SK-N-SH (cell line): ENCODE measurements at regions not wholly inside any gene's neighbourhood (a gene's known extent, or its start where the extent isn't known, plus 50 kb on each side); places are given as distances from the start of the nearest gene placed in this dataset.

Source experiments
- CTCF ChIA-PET: fragments of 300-600, 350-600 bp; formaldehyde crosslinking; extraction: SDS; loops from one replicate; lab custom pipeline; 2021; lab: Yijun Ruan, JAX
- POLR2A ChIA-PET: fragments of 350-600 bp; sonication (Branson Sonifier 250); formaldehyde crosslinking; extraction: SDS; loops from one replicate; lab custom pipeline; 2020; ENCODE audit warnings: antibody characterized with exemption, inconsistent platforms; lab: Yijun Ruan, JAX
- DNase-seq: peaks from one replicate; pipeline ENCODE4 v3.0.0; 2012
- H2AFZ ChIP-seq: fragments of 200-600 bp; sonication (generic); 2 replicates; pipeline ENCODE4 v1.8.1; 2016; ENCODE audit warnings: antibody characterized with exemption, mild to moderate bottlenecking, low read depth
- H3F3A ChIP-seq: fragments of 200-600 bp; sonication (generic); replicated peaks from 2 replicates; pipeline ENCODE3; 2016; ENCODE audit warnings: antibody characterized with exemption, mild to moderate bottlenecking; ENCODE audit not compliant: insufficient read depth
- H3K27ac ChIP-seq, 2 experiments: fragments of 200-500 bp in 1 of 2; fragments of 200-600 bp in 1 of 2; sonication (Bioruptor generic) in 1 of 2; sonication (generic), shearing (Covaris generic) in 1 of 2; 2 replicates each; pipeline versions ENCODE4 v1.5.1 to v1.6.1; 2014 to 2016; ENCODE audit warnings: low read depth in 2 of 2, inconsistent platforms in 1 of 2, low read length in 1 of 2, mild to moderate bottlenecking in 1 of 2, mixed read lengths in 1 of 2
- H3K27me3 ChIP-seq: fragments of 200-600 bp; sonication (generic), shearing (Covaris generic); 2 replicates; pipeline ENCODE4 v1.6.1; 2016; ENCODE audit warnings: mixed run types; ENCODE audit not compliant: insufficient read depth
- H3K36me3 ChIP-seq, 2 experiments: fragments of 200-500 bp in 1 of 2; fragments of 200-600 bp in 1 of 2; sonication (Bioruptor generic) in 1 of 2; sonication (generic) in 1 of 2; replicated peaks in 1 of 2; 2 replicates each; pipeline versions ENCODE3 to v1.5.1; 2014 to 2016; ENCODE audit warnings: low read length in 1 of 2, mild to moderate bottlenecking in 1 of 2; ENCODE audit not compliant: insufficient read depth in 2 of 2, control insufficient read depth in 1 of 2
- H3K4me1 ChIP-seq, 2 experiments: fragments of 200-500 bp in 1 of 2; fragments of 200-600 bp in 1 of 2; sonication (Bioruptor generic) in 1 of 2; sonication (generic), shearing (Covaris generic) in 1 of 2; 2 replicates each; pipeline versions ENCODE4 v1.5.1 to v1.6.1; 2014 to 2016; ENCODE audit warnings: low read depth in 1 of 2, low read length in 1 of 2, mixed run types in 1 of 2; ENCODE audit not compliant: insufficient read depth in 2 of 2, control insufficient read depth in 1 of 2
- H3K4me2 ChIP-seq: fragments of 200-600 bp; sonication (generic), shearing (Covaris generic); 2 replicates; pipeline ENCODE4 v1.6.1; 2017; ENCODE audit warnings: mixed run types
- H3K4me3 ChIP-seq, 2 experiments: fragments of 200-500 bp in 1 of 2; fragments of 200-600 bp in 1 of 2; sonication (Bioruptor generic) in 1 of 2; sonication (generic), shearing (Covaris generic) in 1 of 2; 2 replicates each; pipeline versions ENCODE4 v1.5.1 to v1.8.1; 2014 to 2016; ENCODE audit warnings: low read depth in 2 of 2, inconsistent platforms in 1 of 2, low read length in 1 of 2, mild to moderate bottlenecking in 1 of 2, mixed read lengths in 1 of 2, moderate library complexity in 1 of 2
- H3K79me2 ChIP-seq: fragments of 200-600 bp; sonication (generic); 2 replicates; pipeline ENCODE4 v1.8.1; 2017; ENCODE audit warnings: mild to moderate bottlenecking; ENCODE audit not compliant: insufficient read depth
- H3K9ac ChIP-seq: fragments of 200-600 bp; sonication (generic); 2 replicates; pipeline ENCODE4 v1.6.1; 2017; ENCODE audit warnings: mixed run types
- H3K9me2 ChIP-seq: fragments of 200-600 bp; sonication (generic); 2 replicates; pipeline ENCODE4 v1.6.1; 2017; ENCODE audit warnings: mixed run types
- H3K9me3 ChIP-seq: fragments of 200-600 bp; sonication (generic); 2 replicates; pipeline ENCODE4 v1.6.1; 2017; ENCODE audit warnings: mixed run types, mild to moderate bottlenecking, moderate library complexity
- H4K20me1 ChIP-seq: fragments of 200-600 bp; sonication (generic); 2 replicates; pipeline ENCODE4 v1.6.1; 2017; ENCODE audit warnings: mild to moderate bottlenecking, mixed run types; ENCODE audit not compliant: insufficient read depth
- ELF1 ChIP-seq: IDR thresholded peaks from 2 replicates; pipeline ENCODE4 v1.4.0; 2012
- EP300 ChIP-seq, 2 experiments: IDR thresholded peaks; 2 replicates each; pipeline versions ENCODE4 v1.4.0 to v1.6.1; 2012; ENCODE audit warnings: borderline replicate concordance in 1 of 2, low read depth in 1 of 2, low read length in 1 of 2
- EZH2phosphoT487 ChIP-seq: fragments of 200-600 bp; sonication (generic); IDR thresholded peaks from 2 replicates; pipeline ENCODE4 v1.6.1; 2017; ENCODE audit warnings: low read depth, mixed run types, mild to moderate bottlenecking, antibody characterized with exemption, moderate library complexity, borderline replicate concordance
- FOXM1 ChIP-seq: IDR thresholded peaks from 2 replicates; pipeline ENCODE4 v1.4.0; 2012; ENCODE audit warnings: low read depth, mild to moderate bottlenecking
- GABPA ChIP-seq: IDR thresholded peaks from 2 replicates; pipeline ENCODE4 v1.4.0; 2012; ENCODE audit warnings: low read depth, mild to moderate bottlenecking
- JUND ChIP-seq: IDR thresholded peaks from 2 replicates; pipeline ENCODE4 v1.4.0; 2012
- MEF2A ChIP-seq: IDR thresholded peaks from 2 replicates; pipeline ENCODE4 v1.4.0; 2012; ENCODE audit warnings: low read depth, borderline replicate concordance
- NRF1 ChIP-seq: IDR thresholded peaks from 2 replicates; pipeline ENCODE4 v1.6.1; 2012; ENCODE audit warnings: low read depth, mild to moderate bottlenecking, low read length
- RAD21 ChIP-seq: IDR thresholded peaks from 2 replicates; pipeline ENCODE4 v1.6.1; 2012; ENCODE audit warnings: mild to moderate bottlenecking, low read length
- RCOR1 ChIP-seq: fragments of 150-350 bp; IDR thresholded peaks from 2 replicates; pipeline ENCODE4 v1.6.1; 2017; ENCODE audit warnings: antibody characterized with exemption, low read length
- RFX5 ChIP-seq: IDR thresholded peaks from 2 replicates; pipeline ENCODE4 v1.6.1; 2012; ENCODE audit warnings: mild to moderate bottlenecking, improper control_type of control experiment, low read length
- RXRA ChIP-seq: IDR thresholded peaks from 2 replicates; pipeline ENCODE4 v1.4.0; 2012; ENCODE audit warnings: low read depth, mild to moderate bottlenecking, borderline replicate concordance
- TEAD4 ChIP-seq: IDR thresholded peaks from 2 replicates; pipeline ENCODE4 v1.4.0; 2012; ENCODE audit warnings: mild to moderate bottlenecking, borderline replicate concordance; ENCODE audit not compliant: insufficient read depth
- YY1 ChIP-seq: IDR thresholded peaks from 2 replicates; pipeline ENCODE4 v1.4.0; 2012; ENCODE audit warnings: low read depth, mild to moderate bottlenecking
- WGBS: methylation state at CpG from one replicate; pipeline ENCODE4 v1.1.6; 2017; ENCODE audit warnings: low lambda C conversion rate; 5-methylcytosine and 5-hydroxymethylcytosine counted together
- TF ChIP-seq, protein P1 (sequence below): IDR thresholded peaks from 2 replicates; pipeline ENCODE4 v1.4.0; 2012; ENCODE audit warnings: low read depth
- TF ChIP-seq, protein P2 (sequence below): fragments of 200-600 bp; sonication (generic); IDR thresholded peaks from 2 replicates; pipeline ENCODE4 v1.6.1; 2017; ENCODE audit warnings: antibody characterized with exemption, mild to moderate bottlenecking, moderate library complexity
- TF ChIP-seq, protein P3 (sequence below): fragments of 150-350 bp; IDR thresholded peaks from 2 replicates; pipeline ENCODE4 v1.6.1; 2017; ENCODE audit warnings: antibody characterized with exemption, low read length, low read depth, borderline replicate concordance
- TF ChIP-seq, protein P4 (sequence below): IDR thresholded peaks from 2 replicates; pipeline ENCODE4; 2012
- TF ChIP-seq, protein P5 (sequence below): IDR thresholded peaks from 2 replicates; pipeline ENCODE4 v1.4.0; 2012; ENCODE audit warnings: low read depth, borderline replicate concordance

DNA sequence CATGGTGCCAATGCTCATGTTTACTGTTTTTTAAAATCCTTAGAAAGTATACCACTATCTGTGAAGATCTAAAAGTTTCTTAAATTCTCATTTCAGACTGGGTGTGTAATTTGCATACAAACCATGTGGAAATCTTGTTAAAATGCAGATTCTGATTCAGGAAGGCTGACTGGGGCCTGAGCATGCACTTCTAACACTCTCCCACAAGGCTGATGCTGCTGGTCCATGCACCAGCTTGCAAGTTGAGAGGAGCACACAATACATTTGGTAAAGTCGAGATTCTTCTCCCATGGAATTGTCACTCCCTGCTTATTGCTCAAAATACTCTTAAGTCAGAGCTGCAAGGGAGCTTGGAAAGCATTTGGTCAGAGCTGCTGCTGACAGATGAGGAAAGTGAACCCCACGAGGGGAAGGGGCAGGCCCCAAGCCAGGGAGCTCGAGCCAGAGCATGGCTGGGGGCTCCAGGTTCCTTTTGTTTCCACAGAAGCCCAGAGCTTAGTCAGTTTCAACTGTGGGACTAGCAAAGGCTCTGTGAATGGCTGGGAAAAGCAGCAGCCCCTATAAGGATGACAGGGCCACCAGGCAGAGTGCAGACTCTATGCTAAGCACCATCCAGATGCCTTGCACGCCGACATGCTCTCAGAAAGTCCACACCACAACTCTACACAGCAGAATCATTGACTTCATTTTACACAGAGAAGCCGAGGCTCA is 93.5 kb upstream of the HAND1 start:
- Histone ChIP-seq H4K20me1 (no peaks in the 10 kb centered on the region), H3K4me3 (no peak overlapping the region), H3K27me3 (no peaks in the 10 kb centered on the region; the same call in 1 of the 2 replicates), H3K27ac (no peak overlapping the region), H3K9me2 (no peaks in the 10 kb centered on the region), H3K4me1 (peaks cover 0 to 19% of the 10 kb centered on the region in 2 experiments; a peak in 1 of 4 replicates), H3K4me2 (no peak overlapping the region), H3K36me3 (no peaks in the 10 kb centered on the region), H2AFZ (no peak overlapping the region), H3K9ac (no peak overlapping the region), H3K79me2 (no peaks in the 10 kb centered on the region), H3K9me3 (no peaks in the 10 kb centered on the region), H3F3A (no peaks in the 10 kb centered on the region)
- POLR2A ChIA-PET: no interaction called here
- WGBS: 41% methylated on average over 6 of the region's 6 CpGs
- TF ChIP-seq JUND (no peak), TEAD4 (no peak), RXRA (no peak), RCOR1 (no peak), EP300 (IDR thresholded peaks at IDR 0.05; ENCODE audit: borderline replicate concordance in 1 of 2, low read depth in 1 of 2, low read length in 1 of 2) (no peak)
- TF ChIP-seq, protein P1, sequence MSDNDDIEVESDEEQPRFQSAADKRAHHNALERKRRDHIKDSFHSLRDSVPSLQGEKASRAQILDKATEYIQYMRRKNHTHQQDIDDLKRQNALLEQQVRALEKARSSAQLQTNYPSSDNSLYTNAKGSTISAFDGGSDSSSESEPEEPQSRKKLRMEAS: no peak
- TF ChIP-seq, protein P2, sequence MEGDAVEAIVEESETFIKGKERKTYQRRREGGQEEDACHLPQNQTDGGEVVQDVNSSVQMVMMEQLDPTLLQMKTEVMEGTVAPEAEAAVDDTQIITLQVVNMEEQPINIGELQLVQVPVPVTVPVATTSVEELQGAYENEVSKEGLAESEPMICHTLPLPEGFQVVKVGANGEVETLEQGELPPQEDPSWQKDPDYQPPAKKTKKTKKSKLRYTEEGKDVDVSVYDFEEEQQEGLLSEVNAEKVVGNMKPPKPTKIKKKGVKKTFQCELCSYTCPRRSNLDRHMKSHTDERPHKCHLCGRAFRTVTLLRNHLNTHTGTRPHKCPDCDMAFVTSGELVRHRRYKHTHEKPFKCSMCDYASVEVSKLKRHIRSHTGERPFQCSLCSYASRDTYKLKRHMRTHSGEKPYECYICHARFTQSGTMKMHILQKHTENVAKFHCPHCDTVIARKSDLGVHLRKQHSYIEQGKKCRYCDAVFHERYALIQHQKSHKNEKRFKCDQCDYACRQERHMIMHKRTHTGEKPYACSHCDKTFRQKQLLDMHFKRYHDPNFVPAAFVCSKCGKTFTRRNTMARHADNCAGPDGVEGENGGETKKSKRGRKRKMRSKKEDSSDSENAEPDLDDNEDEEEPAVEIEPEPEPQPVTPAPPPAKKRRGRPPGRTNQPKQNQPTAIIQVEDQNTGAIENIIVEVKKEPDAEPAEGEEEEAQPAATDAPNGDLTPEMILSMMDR: no peak
- TF ChIP-seq, protein P3, sequence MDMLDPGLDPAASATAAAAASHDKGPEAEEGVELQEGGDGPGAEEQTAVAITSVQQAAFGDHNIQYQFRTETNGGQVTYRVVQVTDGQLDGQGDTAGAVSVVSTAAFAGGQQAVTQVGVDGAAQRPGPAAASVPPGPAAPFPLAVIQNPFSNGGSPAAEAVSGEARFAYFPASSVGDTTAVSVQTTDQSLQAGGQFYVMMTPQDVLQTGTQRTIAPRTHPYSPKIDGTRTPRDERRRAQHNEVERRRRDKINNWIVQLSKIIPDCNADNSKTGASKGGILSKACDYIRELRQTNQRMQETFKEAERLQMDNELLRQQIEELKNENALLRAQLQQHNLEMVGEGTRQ: no peak
- CTCF ChIA-PET: interaction anchor here (0.8 to 2.6 kb wide), 6 partner anchors 11 to 105 kb away, joined by 3 to 11 read pairs (median 5); no protein-coding TSS in a partner anchor
- DNase-seq: no peak

DNA sequence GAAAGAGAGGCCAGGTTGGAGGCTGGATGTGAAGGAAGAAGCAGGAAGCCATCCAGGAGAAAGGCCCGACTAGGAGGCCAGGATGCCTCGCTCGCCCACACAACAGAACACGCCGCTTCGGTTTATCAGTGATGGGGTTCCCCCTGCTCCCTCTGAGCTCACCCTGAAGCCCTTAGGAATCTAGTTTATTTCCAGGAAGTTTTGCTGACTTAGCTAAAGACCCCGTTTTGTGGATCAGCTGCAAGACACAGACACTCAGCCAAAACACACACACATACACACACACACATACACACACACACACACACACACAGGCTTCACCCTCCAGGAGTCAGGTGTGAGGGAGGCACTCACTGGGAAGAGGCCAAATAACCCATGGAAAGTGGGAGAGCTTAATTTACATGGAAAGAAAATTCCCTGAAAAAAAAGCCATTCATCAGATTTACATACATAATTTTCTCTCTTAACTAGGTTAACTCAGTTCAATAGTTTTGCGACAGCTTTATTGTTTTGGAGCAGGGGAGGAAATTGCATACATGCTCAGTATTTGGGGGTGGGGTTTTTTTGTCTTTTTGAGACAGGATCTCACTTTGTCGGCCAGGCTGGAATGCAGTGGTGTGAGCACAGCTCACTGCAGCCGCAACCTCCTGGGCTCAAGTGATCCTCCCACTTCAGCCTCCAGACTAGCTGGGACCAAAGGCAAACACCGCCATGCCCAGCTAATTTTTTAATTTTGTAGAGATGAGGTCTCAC is 92.7 kb upstream of the HAND1 start:
- H3F3A ChIP-seq: no peaks in the 10 kb centered on the region
- WGBS: 83% methylated on average over 11 of the region's 11 CpGs
- H3K4me3 ChIP-seq: no peak overlapping the region
- DNase-seq: no peak
- no peaks in the 10 kb centered on the region for H3K36me3 ChIP-seq
- no peaks in the 10 kb centered on the region for H3K79me2 ChIP-seq
- H3K9me3 ChIP-seq: no peaks in the 10 kb centered on the region
- no peak overlapping the region for H3K27ac ChIP-seq
- peaks cover 0 to 18% of the 10 kb centered on the region in 2 experiments; a peak in 1 of 4 replicates for H3K4me1 ChIP-seq
- no peaks in the 10 kb centered on the region; the same call in 1 of the 2 replicates for H3K27me3 ChIP-seq
- ChIA-PET POLR2A (no interaction called here), CTCF (interaction anchor here (0.8 to 2.6 kb wide), 11 partner anchors 11 to 139 kb away, joined by 3 to 11 read pairs (median 4); no protein-coding TSS in a partner anchor)
- no peak overlapping the region for H2AFZ ChIP-seq
- no peak overlapping the region for H3K9ac ChIP-seq
- no peaks in the 10 kb centered on the region for H4K20me1 ChIP-seq
- H3K9me2 ChIP-seq: no peaks in the 10 kb centered on the region
- no peak overlapping the region for H3K4me2 ChIP-seq
- TF ChIP-seq FOXM1: no peak
- TF ChIP-seq, protein P4, sequence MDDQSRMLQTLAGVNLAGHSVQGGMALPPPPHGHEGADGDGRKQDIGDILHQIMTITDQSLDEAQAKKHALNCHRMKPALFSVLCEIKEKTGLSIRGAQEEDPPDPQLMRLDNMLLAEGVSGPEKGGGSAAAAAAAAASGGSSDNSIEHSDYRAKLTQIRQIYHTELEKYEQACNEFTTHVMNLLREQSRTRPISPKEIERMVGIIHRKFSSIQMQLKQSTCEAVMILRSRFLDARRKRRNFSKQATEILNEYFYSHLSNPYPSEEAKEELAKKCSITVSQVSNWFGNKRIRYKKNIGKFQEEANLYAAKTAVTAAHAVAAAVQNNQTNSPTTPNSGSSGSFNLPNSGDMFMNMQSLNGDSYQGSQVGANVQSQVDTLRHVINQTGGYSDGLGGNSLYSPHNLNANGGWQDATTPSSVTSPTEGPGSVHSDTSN: no peak
- no peak for TF ChIP-seq GABPA
- no peak for TF ChIP-seq EZH2phosphoT487
- no peak for TF ChIP-seq RFX5
- TF ChIP-seq RAD21: no peak
- TF ChIP-seq ELF1: no peak
- TF ChIP-seq YY1: no peak
- TF ChIP-seq JUND: no peak
- TF ChIP-seq, protein P5, sequence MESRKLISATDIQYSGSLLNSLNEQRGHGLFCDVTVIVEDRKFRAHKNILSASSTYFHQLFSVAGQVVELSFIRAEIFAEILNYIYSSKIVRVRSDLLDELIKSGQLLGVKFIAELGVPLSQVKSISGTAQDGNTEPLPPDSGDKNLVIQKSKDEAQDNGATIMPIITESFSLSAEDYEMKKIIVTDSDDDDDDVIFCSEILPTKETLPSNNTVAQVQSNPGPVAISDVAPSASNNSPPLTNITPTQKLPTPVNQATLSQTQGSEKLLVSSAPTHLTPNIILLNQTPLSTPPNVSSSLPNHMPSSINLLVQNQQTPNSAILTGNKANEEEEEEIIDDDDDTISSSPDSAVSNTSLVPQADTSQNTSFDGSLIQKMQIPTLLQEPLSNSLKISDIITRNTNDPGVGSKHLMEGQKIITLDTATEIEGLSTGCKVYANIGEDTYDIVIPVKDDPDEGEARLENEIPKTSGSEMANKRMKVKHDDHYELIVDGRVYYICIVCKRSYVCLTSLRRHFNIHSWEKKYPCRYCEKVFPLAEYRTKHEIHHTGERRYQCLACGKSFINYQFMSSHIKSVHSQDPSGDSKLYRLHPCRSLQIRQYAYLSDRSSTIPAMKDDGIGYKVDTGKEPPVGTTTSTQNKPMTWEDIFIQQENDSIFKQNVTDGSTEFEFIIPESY: no peak
- no peak for TF ChIP-seq MEF2A
- no peak for TF ChIP-seq NRF1
